DND-41 (cell line): ENCODE measurements at regions not wholly inside any gene's neighbourhood (a gene's known extent, or its start where the extent isn't known, plus 50 kb on each side); places are given as distances from the start of the nearest gene placed in this dataset.

Experiments used
- CTCF ChIP-seq: IDR thresholded peaks from 2 replicates; pipeline ENCODE4 v1.5.1; 2012; ENCODE audit warnings: borderline replicate concordance, low read length, moderate library complexity, mild to moderate bottlenecking; ENCODE audit not compliant: poor library complexity, severe bottlenecking; ENCODE audit errors: extremely low read depth
- EZH2 ChIP-seq: IDR thresholded peaks from 3 replicates; pipeline ENCODE4 v1.6.1; 2012; ENCODE audit warnings: borderline replicate concordance, low read depth, mild to moderate bottlenecking, moderate library complexity, low read length, inconsistent platforms; ENCODE audit not compliant: severe bottlenecking

DNA sequence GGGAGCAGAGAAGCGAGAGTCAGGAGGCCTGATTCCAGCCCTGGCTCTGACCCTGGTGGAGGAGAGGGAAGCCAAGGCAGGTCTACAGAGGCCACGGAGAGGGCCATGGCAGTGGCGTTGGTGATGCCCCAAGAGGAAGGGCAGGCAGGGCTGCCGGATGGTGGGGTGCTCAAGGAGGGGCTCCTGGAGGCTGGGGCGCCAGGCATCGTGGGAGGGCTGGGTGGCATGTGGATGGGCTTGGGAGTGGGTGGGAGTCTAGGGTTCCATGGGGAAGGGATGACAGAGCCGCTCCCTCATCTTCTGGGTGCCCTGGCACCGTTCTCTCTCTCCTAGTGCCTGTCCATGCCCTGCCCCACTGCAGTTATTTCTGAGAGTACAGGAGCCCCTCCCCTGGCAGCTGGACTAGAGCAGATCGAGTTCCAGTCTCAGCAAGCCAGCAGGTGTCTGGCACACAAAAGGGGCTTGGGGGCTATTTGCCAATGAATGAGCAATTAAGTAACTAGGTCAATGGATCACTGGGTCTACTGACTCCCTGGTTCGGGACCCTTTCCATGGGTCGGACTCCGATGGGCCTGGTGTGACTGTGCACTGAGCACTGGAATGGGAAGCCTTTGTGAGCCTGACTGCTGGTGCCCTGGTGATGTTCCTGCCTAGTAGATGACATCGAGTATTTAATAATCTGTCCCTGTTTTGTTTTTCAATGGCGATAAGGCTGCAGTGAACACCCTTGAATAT lies 570.0 kb downstream of the TBC1D22A start:
- TF ChIP-seq EZH2, result no peak
- TF ChIP-seq CTCF, result no peak
